ENCODE measurements at regions not wholly inside any gene's neighbourhood (a gene's known extent, or its start where the extent isn't known, plus 50 kb on each side); places are given as distances from the start of the nearest gene placed in this dataset.
A peak's percentile ranks its signal among the peaks of the same experiment; 100 is the strongest.

GRCh38 chr4:14925471-14925870 lies 76.8 kb upstream of the CPEB2 start:
- Histone ChIP-seq H3K4me3 (no peak overlapping the region), H3F3A (ENCODE audit: low read depth) (peaks cover 13% of the 10 kb centered on the region), H4K20me1 (ENCODE audit: low read depth) (no peaks in the 10 kb centered on the region), H3K36me3 (no peaks in the 10 kb centered on the region), H3K27ac (no peak overlapping the region), H3K4me1 (peaks cover 13% of the 10 kb centered on the region), H2AFZ (replicated peaks) (no peak overlapping the region), H3K27me3 (no peaks in the 10 kb centered on the region), H3K9ac (no peak overlapping the region), H3K79me2 (ENCODE audit: low read depth) (no peaks in the 10 kb centered on the region), H3K9me3 (ENCODE audit: low read depth) (no peaks in the 10 kb centered on the region), H3K4me2 (no peak overlapping the region)
- Mint-ChIP-seq H3K36me3 (no peaks in the 10 kb centered on the region), H3K27me3 (ENCODE audit: insufficient read depth, low read depth) (peaks cover 2% of the 10 kb centered on the region), H3K27ac (no peak overlapping the region), H3K4me1 (no peaks in the 10 kb centered on the region), H3K4me3 (no peak overlapping the region), H3K9me3 (no peaks in the 10 kb centered on the region)
- no peak for DNase-seq (ENCODE audit: low spot score)
- no peak for TF ChIP-seq EZH2 (IDR thresholded peaks at IDR 0.05)
- TF ChIP-seq CTCF (IDR thresholded peaks at IDR 0.05), result no peak
- no peak for TF ChIP-seq EZH2phosphoT487 (IDR thresholded peaks at IDR 0.05)

GRCh38 chr4:14926368-14926767 lies 75.9 kb upstream of the CPEB2 start:
- H3K9ac ChIP-seq, result no peak overlapping the region
- no peak overlapping the region for H2AFZ ChIP-seq (replicated peaks)
- peaks cover 11% of the 10 kb centered on the region for H3F3A ChIP-seq (ENCODE audit: low read depth)
- Mint-ChIP-seq H3K27ac (no peak overlapping the region), H3K4me1 (no peaks in the 10 kb centered on the region), H3K36me3 (no peaks in the 10 kb centered on the region), H3K27me3 (ENCODE audit: insufficient read depth, low read depth) (peaks cover 2% of the 10 kb centered on the region), H3K4me3 (no peak overlapping the region), H3K9me3 (no peaks in the 10 kb centered on the region)
- no peak overlapping the region for H3K4me2 ChIP-seq
- no peak overlapping the region for H3K4me3 ChIP-seq
- no peak overlapping the region for H3K27ac ChIP-seq
- DNase-seq (ENCODE audit: low spot score), result no peak
- no peaks in the 10 kb centered on the region for H3K79me2 ChIP-seq (ENCODE audit: low read depth)
- H3K9me3 ChIP-seq (ENCODE audit: low read depth), result no peaks in the 10 kb centered on the region
- no peaks in the 10 kb centered on the region for H3K27me3 ChIP-seq
- H4K20me1 ChIP-seq (ENCODE audit: low read depth), result no peaks in the 10 kb centered on the region
- H3K36me3 ChIP-seq, result no peaks in the 10 kb centered on the region
- peaks cover 13% of the 10 kb centered on the region for H3K4me1 ChIP-seq
- no peak for TF ChIP-seq EZH2 (IDR thresholded peaks at IDR 0.05)
- no peak for TF ChIP-seq EZH2phosphoT487 (IDR thresholded peaks at IDR 0.05)
- TF ChIP-seq CTCF (IDR thresholded peaks at IDR 0.05), result no peak

- Mint-ChIP-seq H3K4me3 (no peak overlapping the region), H3K4me1 (no peaks in the 10 kb centered on the region), H3K27ac (no peak overlapping the region), H3K36me3 (no peaks in the 10 kb centered on the region), H3K9me3 (no peaks in the 10 kb centered on the region), H3K27me3 (ENCODE audit: insufficient read depth, low read depth) (peaks cover 2% of the 10 kb centered on the region)
- Histone ChIP-seq H3K4me2 (peak overlapping the region; percentile 54), H3F3A (ENCODE audit: low read depth) (peaks cover 6% of the 10 kb centered on the region), H3K9me3 (ENCODE audit: low read depth) (no peaks in the 10 kb centered on the region), H4K20me1 (ENCODE audit: low read depth) (no peaks in the 10 kb centered on the region), H3K4me1 (peaks cover 13% of the 10 kb centered on the region), H3K36me3 (no peaks in the 10 kb centered on the region), H3K27me3 (no peaks in the 10 kb centered on the region), H3K4me3 (no peak overlapping the region), H3K79me2 (ENCODE audit: low read depth) (no peaks in the 10 kb centered on the region), H3K9ac (no peak overlapping the region), H3K27ac (peak overlapping the region; percentile 80), H2AFZ (replicated peaks) (no peak overlapping the region)
- peak; percentile 3 for DNase-seq (ENCODE audit: low spot score)
- TF ChIP-seq EZH2phosphoT487 (IDR thresholded peaks at IDR 0.05) (no peak), EZH2 (IDR thresholded peaks at IDR 0.05) (no peak), CTCF (IDR thresholded peaks at IDR 0.05) (no peak)
These were observed 74.2 kb upstream of the CPEB2 start for GRCh38 chr4:14928035-14928434.
